SK-N-SH (cell line): ENCODE measurements at regions not wholly inside any gene's neighbourhood (a gene's known extent, or its start where the extent isn't known, plus 50 kb on each side); places are given as distances from the start of the nearest gene placed in this dataset.
A peak's percentile ranks its signal among the peaks of the same experiment; 100 is the strongest.

Experiments
- CTCF ChIA-PET: fragments of 300-600, 350-600 bp; formaldehyde crosslinking; extraction: SDS; loops from one replicate; lab custom pipeline; 2021; lab: Yijun Ruan, JAX
- POLR2A ChIA-PET: fragments of 350-600 bp; sonication (Branson Sonifier 250); formaldehyde crosslinking; extraction: SDS; loops from one replicate; lab custom pipeline; 2020; ENCODE audit warnings: antibody characterized with exemption, inconsistent platforms; lab: Yijun Ruan, JAX
- DNase-seq: peaks from one replicate; pipeline ENCODE4 v3.0.0; 2012
- H2AFZ ChIP-seq: fragments of 200-600 bp; sonication (generic); 2 replicates; pipeline ENCODE4 v1.8.1; 2016; ENCODE audit warnings: antibody characterized with exemption, mild to moderate bottlenecking, low read depth
- H3F3A ChIP-seq: fragments of 200-600 bp; sonication (generic); replicated peaks from 2 replicates; pipeline ENCODE3; 2016; ENCODE audit warnings: antibody characterized with exemption, mild to moderate bottlenecking; ENCODE audit not compliant: insufficient read depth
- H3K27ac ChIP-seq, 2 experiments: fragments of 200-500 bp in 1 of 2; fragments of 200-600 bp in 1 of 2; sonication (Bioruptor generic) in 1 of 2; sonication (generic), shearing (Covaris generic) in 1 of 2; 2 replicates each; pipeline versions ENCODE4 v1.5.1 to v1.6.1; 2014 to 2016; ENCODE audit warnings: low read depth in 2 of 2, inconsistent platforms in 1 of 2, low read length in 1 of 2, mild to moderate bottlenecking in 1 of 2, mixed read lengths in 1 of 2
- H3K27me3 ChIP-seq: fragments of 200-600 bp; sonication (generic), shearing (Covaris generic); 2 replicates; pipeline ENCODE4 v1.6.1; 2016; ENCODE audit warnings: mixed run types; ENCODE audit not compliant: insufficient read depth
- H3K36me3 ChIP-seq, 2 experiments: fragments of 200-500 bp in 1 of 2; fragments of 200-600 bp in 1 of 2; sonication (Bioruptor generic) in 1 of 2; sonication (generic) in 1 of 2; replicated peaks in 1 of 2; 2 replicates each; pipeline versions ENCODE3 to v1.5.1; 2014 to 2016; ENCODE audit warnings: low read length in 1 of 2, mild to moderate bottlenecking in 1 of 2; ENCODE audit not compliant: insufficient read depth in 2 of 2, control insufficient read depth in 1 of 2
- H3K4me1 ChIP-seq, 2 experiments: fragments of 200-500 bp in 1 of 2; fragments of 200-600 bp in 1 of 2; sonication (Bioruptor generic) in 1 of 2; sonication (generic), shearing (Covaris generic) in 1 of 2; 2 replicates each; pipeline versions ENCODE4 v1.5.1 to v1.6.1; 2014 to 2016; ENCODE audit warnings: low read depth in 1 of 2, low read length in 1 of 2, mixed run types in 1 of 2; ENCODE audit not compliant: insufficient read depth in 2 of 2, control insufficient read depth in 1 of 2
- H3K4me2 ChIP-seq: fragments of 200-600 bp; sonication (generic), shearing (Covaris generic); 2 replicates; pipeline ENCODE4 v1.6.1; 2017; ENCODE audit warnings: mixed run types
- H3K4me3 ChIP-seq, 2 experiments: fragments of 200-500 bp in 1 of 2; fragments of 200-600 bp in 1 of 2; sonication (Bioruptor generic) in 1 of 2; sonication (generic), shearing (Covaris generic) in 1 of 2; 2 replicates each; pipeline versions ENCODE4 v1.5.1 to v1.8.1; 2014 to 2016; ENCODE audit warnings: low read depth in 2 of 2, inconsistent platforms in 1 of 2, low read length in 1 of 2, mild to moderate bottlenecking in 1 of 2, mixed read lengths in 1 of 2, moderate library complexity in 1 of 2
- H3K79me2 ChIP-seq: fragments of 200-600 bp; sonication (generic); 2 replicates; pipeline ENCODE4 v1.8.1; 2017; ENCODE audit warnings: mild to moderate bottlenecking; ENCODE audit not compliant: insufficient read depth
- H3K9ac ChIP-seq: fragments of 200-600 bp; sonication (generic); 2 replicates; pipeline ENCODE4 v1.6.1; 2017; ENCODE audit warnings: mixed run types
- H3K9me2 ChIP-seq: fragments of 200-600 bp; sonication (generic); 2 replicates; pipeline ENCODE4 v1.6.1; 2017; ENCODE audit warnings: mixed run types
- H3K9me3 ChIP-seq: fragments of 200-600 bp; sonication (generic); 2 replicates; pipeline ENCODE4 v1.6.1; 2017; ENCODE audit warnings: mixed run types, mild to moderate bottlenecking, moderate library complexity
- H4K20me1 ChIP-seq: fragments of 200-600 bp; sonication (generic); 2 replicates; pipeline ENCODE4 v1.6.1; 2017; ENCODE audit warnings: mild to moderate bottlenecking, mixed run types; ENCODE audit not compliant: insufficient read depth
- EP300 ChIP-seq, 2 experiments: IDR thresholded peaks; 2 replicates each; pipeline versions ENCODE4 v1.4.0 to v1.6.1; 2012; ENCODE audit warnings: borderline replicate concordance in 1 of 2, low read depth in 1 of 2, low read length in 1 of 2
- EZH2phosphoT487 ChIP-seq: fragments of 200-600 bp; sonication (generic); IDR thresholded peaks from 2 replicates; pipeline ENCODE4 v1.6.1; 2017; ENCODE audit warnings: low read depth, mixed run types, mild to moderate bottlenecking, antibody characterized with exemption, moderate library complexity, borderline replicate concordance
- FOSL2 ChIP-seq: IDR thresholded peaks from 2 replicates; pipeline ENCODE4 v1.4.0; 2012; ENCODE audit warnings: low read depth, mild to moderate bottlenecking, moderate library complexity, borderline replicate concordance
- FOXJ3 ChIP-seq: sonication (generic); formaldehyde crosslinking; IDR thresholded peaks from 2 replicates; pipeline ENCODE4 v1.5.1; 2020; ENCODE audit warnings: mild to moderate bottlenecking, missing genetic modification reagents
- GABPA ChIP-seq: IDR thresholded peaks from 2 replicates; pipeline ENCODE4 v1.4.0; 2012; ENCODE audit warnings: low read depth, mild to moderate bottlenecking
- IRF3 ChIP-seq: fragments of 150-350 bp; IDR thresholded peaks from 2 replicates; pipeline ENCODE4 v1.6.1; 2016; ENCODE audit warnings: mild to moderate bottlenecking, low read depth, low read length
- MXI1 ChIP-seq: IDR thresholded peaks from 2 replicates; pipeline ENCODE4 v1.6.1; 2012; ENCODE audit warnings: mild to moderate bottlenecking, low read depth, low read length, improper control_type of control experiment
- NFIC ChIP-seq: IDR thresholded peaks from 2 replicates; pipeline ENCODE4 v1.4.0; 2012; ENCODE audit warnings: borderline replicate concordance
- RCOR1 ChIP-seq: fragments of 150-350 bp; IDR thresholded peaks from 2 replicates; pipeline ENCODE4 v1.6.1; 2017; ENCODE audit warnings: antibody characterized with exemption, low read length
- REST ChIP-seq: IDR thresholded peaks from 2 replicates; pipeline ENCODE4 v1.6.1; 2012; ENCODE audit warnings: mild to moderate bottlenecking, low read depth, low read length, moderate library complexity
- RXRA ChIP-seq: IDR thresholded peaks from 2 replicates; pipeline ENCODE4 v1.4.0; 2012; ENCODE audit warnings: low read depth, mild to moderate bottlenecking, borderline replicate concordance
- SIN3A ChIP-seq: IDR thresholded peaks from 2 replicates; pipeline ENCODE4 v1.6.1; 2012; ENCODE audit warnings: low read depth, mild to moderate bottlenecking, low read length, moderate library complexity, borderline replicate concordance
- SMC3 ChIP-seq: IDR thresholded peaks from 2 replicates; pipeline ENCODE4 v1.6.1; 2012; ENCODE audit warnings: low read depth, low read length, improper control_type of control experiment
- TCF12 ChIP-seq: IDR thresholded peaks from 2 replicates; pipeline ENCODE4 v1.4.0; 2012
- USF2 ChIP-seq: fragments of 150-350 bp; IDR thresholded peaks from 2 replicates; pipeline ENCODE4 v1.6.1; 2017; ENCODE audit warnings: antibody characterized with exemption, low read length, low read depth, borderline replicate concordance
- YY1 ChIP-seq: IDR thresholded peaks from 2 replicates; pipeline ENCODE4 v1.4.0; 2012; ENCODE audit warnings: low read depth, mild to moderate bottlenecking
- WGBS: methylation state at CpG from one replicate; pipeline ENCODE4 v1.1.6; 2017; ENCODE audit warnings: low lambda C conversion rate; 5-methylcytosine and 5-hydroxymethylcytosine counted together

GRCh38 chr9:87139099-87139730, 191.9 kb upstream of the GAS1 start:
- peaks cover 0 to 11% of the 10 kb centered on the region in 2 experiments; a peak in 2 of 4 replicates for H3K4me1 ChIP-seq
- no peak for TF ChIP-seq MXI1
- no peak for TF ChIP-seq YY1
- TF ChIP-seq NFIC = no peak
- TF ChIP-seq EP300 (IDR thresholded peaks at IDR 0.05; ENCODE audit: borderline replicate concordance in 1 of 2, low read depth in 1 of 2, low read length in 1 of 2) = no peak
- TF ChIP-seq RCOR1 = no peak
- no peak for TF ChIP-seq FOSL2
- TF ChIP-seq RXRA = no peak
- no peak for TF ChIP-seq SIN3A
- TF ChIP-seq TCF12 = no peak
- no peak for TF ChIP-seq EZH2phosphoT487
- no peak for TF ChIP-seq USF2
- TF ChIP-seq REST = no peak
- TF ChIP-seq SMC3 = no peak
- TF ChIP-seq IRF3 = no peak
- TF ChIP-seq FOXJ3 (CRISPR knock-in tag) = no peak
- no peak for TF ChIP-seq GABPA
- CTCF ChIA-PET = interaction anchor here (1.0 kb wide), 1 partner anchor 9 kb away, joined by 3 read pairs; no protein-coding TSS in a partner anchor
- H3K9me2 ChIP-seq = no peaks in the 10 kb centered on the region
- H3K4me3 ChIP-seq = no peak overlapping the region
- no peaks in the 10 kb centered on the region for H3K27me3 ChIP-seq
- no peak overlapping the region for H3K9ac ChIP-seq
- H3F3A ChIP-seq = no peaks in the 10 kb centered on the region
- no peaks in the 10 kb centered on the region for H3K79me2 ChIP-seq
- no peak overlapping the region for H2AFZ ChIP-seq
- peak overlapping the region in 1 of 2 experiments; percentile 83; a peak in 1 of 4 replicates for H3K27ac ChIP-seq
- POLR2A ChIA-PET = no interaction called here
- H3K36me3 ChIP-seq = no peaks in the 10 kb centered on the region
- no peaks in the 10 kb centered on the region for H4K20me1 ChIP-seq
- no peak for DNase-seq
- 71% methylated on average over 4 of the region's 4 CpGs for WGBS
- no peak overlapping the region for H3K4me2 ChIP-seq
- H3K9me3 ChIP-seq = no peaks in the 10 kb centered on the region
